CD14-positive monocyte (primary cell): ENCODE measurements at regions not wholly inside any gene's neighbourhood (a gene's known extent, or its start where the extent isn't known, plus 50 kb on each side); places are given as distances from the start of the nearest gene placed in this dataset.

ENCODE experiments used
- DNase-seq, 3 donors: peaks; one replicate each; pipeline ENCODE4 v3.0.0-alpha.2; 2011 to 2022
- H2AFZ ChIP-seq: 2 replicates; pipeline ENCODE4 v1.6.0; 2012; ENCODE audit warnings: mild to moderate bottlenecking, low read depth, low read length, inconsistent platforms; ENCODE audit not compliant: insufficient read depth, poor library complexity, severe bottlenecking
- H3K27ac ChIP-seq, 2 donors: 1 replicate in 1 of 2; 2 replicates in 1 of 2; pipeline ENCODE4 v1.5.1; 2012 to 2013; ENCODE audit warnings: low read length in 2 of 2, control low read depth in 1 of 2, inconsistent platforms in 1 of 2, low read depth in 1 of 2, mild to moderate bottlenecking in 1 of 2
- H3K27me3 ChIP-seq, 2 donors: one replicate each; pipeline versions ENCODE4 v1.6.0 to v1.6.1; 2011 to 2013; ENCODE audit warnings: low read length in 2 of 2; ENCODE audit not compliant: control insufficient read depth in 2 of 2, insufficient read depth in 2 of 2
- H3K36me3 ChIP-seq, 2 donors: replicated peaks in 1 of 2; 1 replicate in 1 of 2; 2 replicates in 1 of 2; pipeline versions ENCODE4 v1.5.1 to v1.6.1; 2012 to 2013; ENCODE audit warnings: low read length in 2 of 2, control low read depth in 1 of 2, inconsistent platforms in 1 of 2, mild to moderate bottlenecking in 1 of 2; ENCODE audit not compliant: insufficient read depth in 2 of 2, control insufficient read depth in 1 of 2
- H3K4me1 ChIP-seq, 2 donors: 1 replicate in 1 of 2; 2 replicates in 1 of 2; pipeline versions ENCODE4 v1.5.1 to v1.6.1; 2012 to 2013; ENCODE audit warnings: low read length in 2 of 2, control low read depth in 1 of 2, inconsistent platforms in 1 of 2, mild to moderate bottlenecking in 1 of 2, moderate library complexity in 1 of 2; ENCODE audit not compliant: insufficient read depth in 2 of 2, control insufficient read depth in 1 of 2
- H3K4me2 ChIP-seq: replicated peaks from 2 replicates; pipeline ENCODE3; 2012; ENCODE audit warnings: low read length, moderate library complexity, mild to moderate bottlenecking; ENCODE audit not compliant: poor library complexity, severe bottlenecking; ENCODE audit errors: extremely low read depth
- H3K4me3 ChIP-seq, 3 experiments: fragments of 200-600 bp in 1 of 3; sonication (generic) in 1 of 3; replicated peaks in 1 of 3; 1 replicate in 2 of 3; 2 replicates in 1 of 3; pipeline ENCODE4 v1.5.1; 2011 to 2013; ENCODE audit warnings: low read length in 3 of 3, mild to moderate bottlenecking in 3 of 3, control low read depth in 2 of 3, low read depth in 2 of 3, inconsistent platforms in 1 of 3, moderate library complexity in 1 of 3
- H3K79me2 ChIP-seq: 2 replicates; pipeline ENCODE4 v1.6.0; 2012; ENCODE audit warnings: mild to moderate bottlenecking, control low read depth, inconsistent platforms, low read length, moderate library complexity; ENCODE audit not compliant: insufficient read depth
- H3K9ac ChIP-seq: 2 replicates; pipeline ENCODE4 v1.6.0; 2017; ENCODE audit warnings: low read length, mild to moderate bottlenecking; ENCODE audit not compliant: insufficient read depth, poor library complexity, severe bottlenecking
- H3K9me3 ChIP-seq, 2 donors: replicated peaks in 1 of 2; 1 replicate in 1 of 2; 2 replicates in 1 of 2; pipeline versions ENCODE4 v1.5.1 to v1.6.1; 2012 to 2013; ENCODE audit warnings: low read length in 2 of 2, control low read depth in 1 of 2; ENCODE audit not compliant: control insufficient read depth in 1 of 2, insufficient read depth in 1 of 2
- H4K20me1 ChIP-seq: 2 replicates; pipeline ENCODE4 v1.6.0; 2012; ENCODE audit warnings: mild to moderate bottlenecking, low read length, control low read depth, moderate library complexity; ENCODE audit not compliant: insufficient read depth
- H3K27ac Mint-ChIP-seq, 7 donors: one replicate each; pipeline ENCODE4 v1.8.0; 2020; ENCODE audit warnings: mild to moderate bottlenecking in 7 of 7, mixed read lengths in 7 of 7, moderate library complexity in 6 of 7, inconsistent platforms in 2 of 7
- H3K27me3 Mint-ChIP-seq, 3 donors: one replicate each; pipeline ENCODE4 v1.8.0; 2021 to 2022; ENCODE audit warnings: low read depth in 3 of 3, mild to moderate bottlenecking in 3 of 3, mixed read lengths in 3 of 3, moderate library complexity in 3 of 3, inconsistent platforms in 1 of 3
- H3K36me3 Mint-ChIP-seq, 2 donors: one replicate each; pipeline ENCODE4 v1.8.0; 2020; ENCODE audit warnings: mixed read lengths in 2 of 2, inconsistent platforms in 1 of 2, mild to moderate bottlenecking in 1 of 2
- H3K4me1 Mint-ChIP-seq: one replicate; pipeline ENCODE4 v1.8.0; 2020; ENCODE audit warnings: mild to moderate bottlenecking, mixed read lengths
- H3K4me3 Mint-ChIP-seq, 2 donors: one replicate each; pipeline ENCODE4 v1.8.0; 2020; ENCODE audit warnings: mild to moderate bottlenecking in 2 of 2, mixed read lengths in 2 of 2, moderate library complexity in 1 of 2
- H3K9me3 Mint-ChIP-seq, 7 donors: one replicate each; pipeline ENCODE4 v1.8.0; 2020 to 2022; ENCODE audit warnings: mixed read lengths in 7 of 7, mild to moderate bottlenecking in 6 of 7, moderate library complexity in 6 of 7, inconsistent platforms in 2 of 7
- WGBS: methylation state at CpG from one replicate; pipeline ENCODE4 v1.1.5; 2013; ENCODE audit warnings: missing lambda C conversion rate; ENCODE audit not compliant: insufficient coverage; 5-methylcytosine and 5-hydroxymethylcytosine counted together
- intact Hi-C, 2 donors: fragments of 100-400 bp; cut with micrococcal nuclease; formaldehyde crosslinking; loops; one replicate each; pipeline versions ENCODE4 v1.15.0 to v1.15.1; 2023
- TF ChIP-seq, protein P1 (sequence below): fragments of 200-600 bp; IDR thresholded peaks from one replicate; pipeline ENCODE4 v1.8.0; 2022; ENCODE audit warnings: antibody characterized with exemption, mild to moderate bottlenecking

DNA sequence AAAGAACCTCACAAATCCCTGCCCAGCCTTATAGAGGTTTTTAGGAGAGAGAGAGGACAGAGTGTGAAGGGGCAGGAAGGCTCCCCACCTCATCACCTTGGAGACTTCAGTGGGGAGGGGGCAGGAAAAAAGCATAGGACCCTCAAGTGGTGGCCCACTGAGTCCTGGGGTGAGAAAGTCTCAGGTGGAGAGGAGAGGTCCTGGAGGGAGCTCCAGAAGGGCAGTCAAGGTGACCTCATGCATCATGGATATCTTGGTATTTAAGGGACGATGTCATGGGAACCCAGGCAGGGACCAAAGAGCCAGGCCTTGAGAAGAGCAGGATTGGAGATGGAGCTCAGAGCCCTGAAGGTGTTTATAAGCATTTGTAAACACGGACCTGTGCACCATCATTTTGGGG is 204.5 kb downstream of the SLC4A3 start:
- intact Hi-C loops, result no loop called here
- WGBS, result 83% methylated on average over 2 of the region's 2 CpGs
- Mint-ChIP-seq H3K9me3 (peaks cover 0 to 3% (median 0%) of the 10 kb centered on the region in 7 donors), H3K27me3 (no peaks in the 10 kb centered on the region), H3K4me1 (no peaks in the 10 kb centered on the region), H3K36me3 (no peaks in the 10 kb centered on the region), H3K27ac (no peak overlapping the region), H3K4me3 (no peak overlapping the region)
- DNase-seq, result no peak
- Histone ChIP-seq H3K27me3 (no peaks in the 10 kb centered on the region), H3K9me3 (no peaks in the 10 kb centered on the region), H3K4me1 (no peaks in the 10 kb centered on the region), H3K4me3 (no peak overlapping the region), H3K4me2 (no peak overlapping the region), H3K9ac (no peak overlapping the region), H3K36me3 (no peaks in the 10 kb centered on the region), H2AFZ (no peak overlapping the region), H3K79me2 (no peaks in the 10 kb centered on the region), H4K20me1 (no peaks in the 10 kb centered on the region), H3K27ac (no peak overlapping the region)
- TF ChIP-seq, protein P1, sequence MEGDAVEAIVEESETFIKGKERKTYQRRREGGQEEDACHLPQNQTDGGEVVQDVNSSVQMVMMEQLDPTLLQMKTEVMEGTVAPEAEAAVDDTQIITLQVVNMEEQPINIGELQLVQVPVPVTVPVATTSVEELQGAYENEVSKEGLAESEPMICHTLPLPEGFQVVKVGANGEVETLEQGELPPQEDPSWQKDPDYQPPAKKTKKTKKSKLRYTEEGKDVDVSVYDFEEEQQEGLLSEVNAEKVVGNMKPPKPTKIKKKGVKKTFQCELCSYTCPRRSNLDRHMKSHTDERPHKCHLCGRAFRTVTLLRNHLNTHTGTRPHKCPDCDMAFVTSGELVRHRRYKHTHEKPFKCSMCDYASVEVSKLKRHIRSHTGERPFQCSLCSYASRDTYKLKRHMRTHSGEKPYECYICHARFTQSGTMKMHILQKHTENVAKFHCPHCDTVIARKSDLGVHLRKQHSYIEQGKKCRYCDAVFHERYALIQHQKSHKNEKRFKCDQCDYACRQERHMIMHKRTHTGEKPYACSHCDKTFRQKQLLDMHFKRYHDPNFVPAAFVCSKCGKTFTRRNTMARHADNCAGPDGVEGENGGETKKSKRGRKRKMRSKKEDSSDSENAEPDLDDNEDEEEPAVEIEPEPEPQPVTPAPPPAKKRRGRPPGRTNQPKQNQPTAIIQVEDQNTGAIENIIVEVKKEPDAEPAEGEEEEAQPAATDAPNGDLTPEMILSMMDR, result no peak

DNA sequence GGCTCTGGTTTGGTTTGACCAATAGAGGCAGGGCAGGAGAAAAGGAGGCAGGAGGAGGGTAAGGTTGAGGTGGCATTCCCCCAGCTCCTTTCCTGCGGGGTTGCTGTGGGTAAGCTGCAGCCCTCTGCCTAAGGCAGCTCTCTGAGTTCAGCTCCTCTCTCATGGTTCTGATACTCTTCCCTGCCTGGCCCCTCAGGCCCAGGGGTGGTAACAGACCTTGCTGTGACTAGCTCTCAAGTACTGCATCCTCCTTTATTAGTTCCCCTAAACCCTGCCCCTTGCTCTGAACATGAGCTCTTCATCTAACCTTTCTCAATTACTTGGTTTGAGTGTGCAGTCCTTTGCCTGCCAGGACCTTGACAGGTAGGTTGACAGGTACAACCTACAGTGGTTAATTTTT is 205.5 kb downstream of the SLC4A3 start:
- Mint-ChIP-seq H3K27ac (no peak overlapping the region), H3K27me3 (no peaks in the 10 kb centered on the region), H3K9me3 (peaks cover 0 to 3% (median 0%) of the 10 kb centered on the region in 7 donors), H3K36me3 (no peaks in the 10 kb centered on the region), H3K4me3 (no peak overlapping the region), H3K4me1 (no peaks in the 10 kb centered on the region)
- WGBS, result no CpG with 5 or more reads among the region's 1 CpG
- no peak for DNase-seq
- intact Hi-C loops, result no loop called here
- H3K4me2 ChIP-seq, result no peak overlapping the region
- no peaks in the 10 kb centered on the region for H3K4me1 ChIP-seq
- H3K36me3 ChIP-seq, result no peaks in the 10 kb centered on the region
- no peak overlapping the region for H3K4me3 ChIP-seq
- H4K20me1 ChIP-seq, result no peaks in the 10 kb centered on the region
- H3K79me2 ChIP-seq, result no peaks in the 10 kb centered on the region
- H3K27me3 ChIP-seq, result no peaks in the 10 kb centered on the region
- TF ChIP-seq, protein P1, result no peak
- no peak overlapping the region for H2AFZ ChIP-seq
- H3K9me3 ChIP-seq, result no peaks in the 10 kb centered on the region
- no peak overlapping the region for H3K9ac ChIP-seq
- H3K27ac ChIP-seq, result no peak overlapping the region
